Activated CD4-positive, alpha-beta memory T cell treated with anti-CD3 and anti-CD28 coated beads for 36 hours (primary cell): ENCODE measurements at regions not wholly inside any gene's neighbourhood (a gene's known extent, or its start where the extent isn't known, plus 50 kb on each side); places are given as distances from the start of the nearest gene placed in this dataset.
"Not testable (repeated sequence)": the region's sequence is repeated elsewhere in the genome, so short reads cannot be mapped to it uniquely, and the experiment has no call there.

Source experiments
- CTCF ChIA-PET: fragments of 350-600 bp; sonication (Branson Sonifier 250); formaldehyde crosslinking; loops from one replicate; lab custom pipeline; 2021; ENCODE audit warnings: antibody characterized with exemption, inconsistent platforms; lab: Charles Lee
- POLR2A ChIA-PET: fragments of 350-600 bp; sonication (Branson Sonifier 250); formaldehyde crosslinking; loops from one replicate; lab custom pipeline; 2021; ENCODE audit warnings: antibody characterized with exemption; lab: Charles Lee
- DNase-seq: peaks from one replicate; pipeline ENCODE4 v3.0.0-alpha.2; 2020
- H3K27ac Mint-ChIP-seq: one replicate; pipeline ENCODE4 v1.8.0; 2021; ENCODE audit warnings: mixed read lengths
- H3K27me3 Mint-ChIP-seq: one replicate; pipeline ENCODE4 v1.8.0; 2021; ENCODE audit warnings: mixed read lengths
- H3K36me3 Mint-ChIP-seq: one replicate; pipeline ENCODE4 v1.8.0; 2021; ENCODE audit warnings: mixed read lengths
- H3K4me1 Mint-ChIP-seq: one replicate; pipeline ENCODE4 v1.8.0; 2021; ENCODE audit warnings: low read depth, mixed read lengths
- H3K4me3 Mint-ChIP-seq: one replicate; pipeline ENCODE4 v1.8.0; 2021; ENCODE audit warnings: mild to moderate bottlenecking, mixed read lengths
- H3K9me3 Mint-ChIP-seq: one replicate; pipeline ENCODE4 v1.8.0; 2021; ENCODE audit warnings: mixed read lengths
- intact Hi-C: fragments of 100-400 bp; cut with micrococcal nuclease; formaldehyde crosslinking; loops from one replicate; pipeline ENCODE4 v1.15.1; 2023

DNA sequence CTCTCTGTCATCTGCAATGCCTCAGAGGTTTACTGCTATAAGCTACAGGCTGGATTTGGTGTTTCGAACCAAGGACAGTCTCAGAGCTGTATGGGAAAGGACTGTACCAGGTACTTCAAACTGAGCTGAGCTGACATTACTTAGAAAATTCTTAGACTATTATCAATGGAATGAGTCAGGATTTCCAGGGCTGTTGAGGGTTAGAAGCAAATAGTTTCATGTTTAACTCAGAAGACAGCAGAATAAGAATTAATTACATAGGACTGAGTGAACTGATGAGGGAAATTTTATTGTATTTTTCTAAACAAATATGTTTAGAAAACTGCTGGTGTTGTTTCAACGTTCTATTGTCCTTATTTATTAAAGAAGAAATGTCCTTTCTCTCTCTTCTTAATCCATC is 74.3 kb upstream of the CAPZB start:
- CTCF ChIA-PET, result interaction anchor here (2.3 kb wide), 1 partner anchor 22 kb away, joined by 14 read pairs; no protein-coding TSS in a partner anchor
- no peaks in the 10 kb centered on the region for H3K36me3 Mint-ChIP-seq
- intact Hi-C loops, result no loop called here
- POLR2A ChIA-PET, result no interaction called here
- no peak overlapping the region for H3K4me3 Mint-ChIP-seq
- H3K9me3 Mint-ChIP-seq, result no peaks in the 10 kb centered on the region
- H3K4me1 Mint-ChIP-seq, result peaks cover 8% of the 10 kb centered on the region
- H3K27me3 Mint-ChIP-seq, result no peaks in the 10 kb centered on the region
- no peak for DNase-seq
- H3K27ac Mint-ChIP-seq, result no peak overlapping the region

- Mint-ChIP-seq H3K27me3 (peaks cover 1% of the 10 kb centered on the region), H3K36me3 (no peaks in the 10 kb centered on the region), H3K27ac (no peak overlapping the region), H3K4me1 (peaks cover 8% of the 10 kb centered on the region), H3K4me3 (no peak overlapping the region), H3K9me3 (no peaks in the 10 kb centered on the region)
- DNase-seq, result no peak
- POLR2A ChIA-PET, result no interaction called here
- CTCF ChIA-PET, result interaction anchor here (2.3 kb wide), 1 partner anchor 24 kb away, joined by 14 read pairs; no protein-coding TSS in a partner anchor
- intact Hi-C loops, result no loop called here
Measured at GRCh38 chr1:19557609-19558051, 72.3 kb upstream of the CAPZB start.

DNA sequence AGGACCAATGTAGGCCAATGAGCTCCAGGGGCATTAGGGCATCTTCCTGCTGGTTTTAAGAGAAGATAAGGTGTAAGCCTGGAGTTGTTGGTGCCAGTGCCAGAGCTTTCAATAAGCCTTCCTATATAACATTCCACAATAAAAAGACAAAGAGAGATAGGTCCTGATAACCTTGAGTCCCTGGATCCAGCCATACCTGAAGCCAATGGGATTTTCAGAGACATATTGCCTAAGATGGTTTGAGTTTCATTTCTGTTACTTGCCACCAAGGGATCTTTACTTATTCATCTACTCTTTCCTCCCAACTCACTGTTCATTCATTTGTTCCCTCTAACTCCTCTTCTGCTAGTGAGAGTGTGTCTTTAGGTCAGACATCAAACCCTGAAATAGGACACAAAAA is 68.8 kb upstream of the CAPZB start:
- H3K27ac Mint-ChIP-seq, result no peak overlapping the region
- CTCF ChIA-PET, result interaction anchor here (1.6 kb wide), 1 partner anchor 28 kb away, joined by 5 read pairs; no protein-coding TSS in a partner anchor
- peaks cover 4% of the 10 kb centered on the region for H3K27me3 Mint-ChIP-seq
- no peak overlapping the region for H3K4me3 Mint-ChIP-seq
- POLR2A ChIA-PET, result no interaction called here
- peaks cover 11% of the 10 kb centered on the region for H3K9me3 Mint-ChIP-seq
- peaks cover 12% of the 10 kb centered on the region for H3K4me1 Mint-ChIP-seq
- intact Hi-C loops, result no loop called here
- no peaks in the 10 kb centered on the region for H3K36me3 Mint-ChIP-seq
- no peak for DNase-seq

DNA sequence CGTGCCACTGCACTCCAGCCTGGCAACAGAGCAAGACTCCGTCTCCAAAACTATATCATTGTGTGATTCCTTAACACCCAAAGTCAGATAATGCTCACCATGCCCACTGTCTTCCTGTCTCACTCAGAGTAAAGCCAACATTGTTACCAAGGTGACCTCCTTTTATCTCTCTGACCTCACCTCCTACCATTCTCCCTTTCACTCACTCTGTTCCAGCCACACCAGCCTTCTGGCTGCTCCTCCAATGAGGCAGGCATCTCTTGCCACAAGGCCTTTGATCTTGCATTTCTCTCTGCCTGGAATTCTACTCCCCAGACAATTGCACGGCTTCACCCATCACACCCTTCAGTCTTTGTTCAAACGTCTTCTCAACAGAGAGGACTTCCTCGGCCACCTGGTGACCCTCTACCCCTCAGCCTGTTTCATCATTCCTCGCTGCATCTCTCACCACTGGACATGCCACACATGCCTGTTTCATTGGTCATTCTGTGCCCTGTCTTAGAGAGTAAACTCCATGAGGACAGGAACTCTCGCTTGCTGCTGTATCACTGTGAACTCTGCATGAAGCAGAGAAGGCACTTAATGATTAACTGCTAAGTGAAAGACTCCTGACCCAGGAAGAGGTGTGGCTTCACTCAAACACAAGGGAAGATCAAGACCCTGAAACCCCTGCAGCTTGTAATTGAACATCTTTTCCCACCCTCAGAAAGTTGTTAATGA is 67.1 kb upstream of the CAPZB start:
- CTCF ChIA-PET, result no interaction called here
- H3K27me3 Mint-ChIP-seq, result peaks cover 4% of the 10 kb centered on the region
- peaks cover 14% of the 10 kb centered on the region for H3K9me3 Mint-ChIP-seq
- H3K27ac Mint-ChIP-seq, result no peak overlapping the region
- H3K4me1 Mint-ChIP-seq, result peaks cover 8% of the 10 kb centered on the region
- H3K4me3 Mint-ChIP-seq, result no peak overlapping the region
- DNase-seq, result no peak
- H3K36me3 Mint-ChIP-seq, result no peaks in the 10 kb centered on the region
- intact Hi-C loops, result no loop called here
- POLR2A ChIA-PET, result no interaction called here

- H3K27me3 Mint-ChIP-seq, H3K4me1 Mint-ChIP-seq, H3K4me3 Mint-ChIP-seq, H3K36me3 Mint-ChIP-seq, intact Hi-C loops, DNase-seq, POLR2A ChIA-PET, H3K27ac Mint-ChIP-seq, CTCF ChIA-PET: not testable (repeated sequence)
- H3K9me3 Mint-ChIP-seq, result peaks cover 20% of the 10 kb centered on the region
Measured at GRCh38 chr1:19551837-19552236, 66.5 kb upstream of the CAPZB start.

DNA sequence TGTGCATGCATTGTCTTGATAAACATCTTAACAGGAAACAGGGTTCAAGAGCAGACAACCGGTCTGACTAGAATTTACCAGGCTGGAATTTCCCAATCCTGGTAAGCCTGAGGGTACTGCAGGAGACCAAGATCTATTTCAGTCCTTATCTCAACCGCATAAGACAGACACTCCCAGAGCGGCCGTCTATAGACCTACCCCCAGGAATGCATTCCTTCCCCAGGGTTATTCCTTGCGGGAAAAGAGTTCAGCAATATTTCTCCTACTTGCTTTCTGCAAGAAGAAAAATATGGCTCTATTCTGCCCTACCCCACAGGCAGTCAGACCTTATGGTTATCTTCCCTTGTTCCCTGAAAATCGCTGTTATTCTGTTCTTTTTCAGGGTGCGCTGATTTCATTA is 65.1 kb upstream of the CAPZB start:
- H3K9me3 Mint-ChIP-seq, result peaks cover 32% of the 10 kb centered on the region
- H3K4me3 Mint-ChIP-seq, intact Hi-C loops, POLR2A ChIA-PET, CTCF ChIA-PET, H3K27ac Mint-ChIP-seq, H3K27me3 Mint-ChIP-seq, H3K4me1 Mint-ChIP-seq, H3K36me3 Mint-ChIP-seq, DNase-seq: not testable (repeated sequence)

- Mint-ChIP-seq H3K27me3 (peaks cover 3% of the 10 kb centered on the region), H3K9me3 (peaks cover 32% of the 10 kb centered on the region), H3K36me3 (peaks cover 3% of the 10 kb centered on the region), H3K4me1 (peaks cover 8% of the 10 kb centered on the region), H3K4me3 (no peak overlapping the region), H3K27ac (no peak overlapping the region)
- intact Hi-C loops, result no loop called here
- DNase-seq, result no peak
- POLR2A ChIA-PET, result no interaction called here
- CTCF ChIA-PET, result interaction anchor here (1.0 kb wide), 1 partner anchor 22 kb away, joined by 4 read pairs; no protein-coding TSS in a partner anchor
Measured at GRCh38 chr1:19547814-19548213, 62.5 kb upstream of the CAPZB start.

DNA sequence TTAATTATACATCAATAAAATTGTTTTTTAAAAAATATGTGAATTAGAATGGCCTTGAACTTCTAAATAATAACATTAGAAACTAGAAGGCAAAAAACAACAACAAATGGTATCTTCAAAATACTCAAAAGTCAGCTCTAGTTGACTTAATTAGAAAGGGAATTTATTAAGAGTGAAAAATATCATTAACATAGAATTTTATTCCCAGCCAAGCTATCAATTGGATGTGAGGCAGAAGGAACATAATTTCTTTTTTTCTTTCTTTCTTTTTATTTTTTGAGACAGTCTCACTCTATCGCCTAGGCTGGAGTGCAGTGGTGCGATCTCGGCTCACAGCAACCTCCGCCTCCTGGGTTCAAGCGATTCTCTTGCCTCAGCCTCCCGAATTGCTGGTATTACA is 51.2 kb upstream of the CAPZB start:
- Mint-ChIP-seq H3K27ac (no peak overlapping the region), H3K4me1 (peaks cover 4% of the 10 kb centered on the region), H3K4me3 (no peak overlapping the region), H3K9me3 (peaks cover 8% of the 10 kb centered on the region), H3K36me3 (peaks cover 4% of the 10 kb centered on the region), H3K27me3 (no peaks in the 10 kb centered on the region)
- DNase-seq, result no peak
- ChIA-PET POLR2A (no interaction called here), CTCF (no interaction called here)
- intact Hi-C loops, result no loop called here

DNA sequence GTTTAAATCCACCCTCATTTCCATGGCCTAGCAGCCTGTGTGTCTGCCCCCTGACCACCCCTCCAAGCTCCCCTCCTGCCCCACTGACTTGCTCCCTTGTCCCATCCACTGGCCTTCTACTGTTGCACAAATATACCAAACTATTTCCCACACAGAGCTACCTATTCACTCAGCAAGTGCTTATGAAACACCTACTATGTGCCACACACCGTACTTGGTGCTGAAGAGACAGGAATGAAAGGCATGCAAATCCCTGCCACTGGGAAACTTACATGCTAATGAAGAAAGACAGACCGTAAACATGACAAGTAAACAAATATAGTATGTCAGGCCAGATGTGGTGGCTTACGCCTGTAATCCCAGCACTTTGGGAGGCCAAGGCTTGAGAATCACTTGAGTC is 49.9 kb upstream of the CAPZB start:
- H3K4me1 Mint-ChIP-seq, result peaks cover 4% of the 10 kb centered on the region
- H3K27ac Mint-ChIP-seq, result no peak overlapping the region
- POLR2A ChIA-PET, result no interaction called here
- intact Hi-C loops, result no loop called here
- peaks cover 12% of the 10 kb centered on the region for H3K9me3 Mint-ChIP-seq
- no peaks in the 10 kb centered on the region for H3K27me3 Mint-ChIP-seq
- no peak overlapping the region for H3K4me3 Mint-ChIP-seq
- DNase-seq, result no peak
- CTCF ChIA-PET, result interaction anchor here (0.6 to 1.2 kb wide), 2 partner anchors 204 to 247 kb away, joined by 4 to 6 read pairs; partner anchors contain the start of gene AKR7A3
- H3K36me3 Mint-ChIP-seq, result peaks cover 4% of the 10 kb centered on the region
